Liver (tissue), 8 donors: ENCODE measurements at regions not wholly inside any gene's neighbourhood (a gene's known extent, or its start where the extent isn't known, plus 50 kb on each side); places are given as distances from the start of the nearest gene placed in this dataset.

Experiments
- DNase-seq: peaks from one replicate; pipeline ENCODE4 v3.0.0-alpha.2; 2017; ENCODE audit warnings: low spot score
- H3K27ac ChIP-seq, 2 donors: one replicate each; pipeline ENCODE4 v1.7.0; 2013; ENCODE audit warnings: inconsistent platforms in 2 of 2, low read length in 2 of 2, control low read depth in 1 of 2, low read depth in 1 of 2, mild to moderate bottlenecking in 1 of 2
- H3K27me3 ChIP-seq, 4 donors: one replicate each; pipeline versions ENCODE4 v1.6.1 to v1.7.0; 2013; ENCODE audit warnings: low read length in 3 of 4, inconsistent platforms in 1 of 4, mild to moderate bottlenecking in 1 of 4, moderate library complexity in 1 of 4; ENCODE audit not compliant: control insufficient read depth in 4 of 4, insufficient read depth in 4 of 4
- H3K36me3 ChIP-seq, 4 donors: one replicate each; pipeline versions ENCODE4 v1.6.1 to v1.7.0; 2013; ENCODE audit warnings: low read length in 3 of 4, mild to moderate bottlenecking in 3 of 4, low read depth in 1 of 4, moderate library complexity in 1 of 4; ENCODE audit not compliant: control insufficient read depth in 4 of 4, insufficient read depth in 3 of 4
- H3K4me1 ChIP-seq, 4 donors: one replicate each; pipeline versions ENCODE4 v1.6.1 to v1.7.0; 2013; ENCODE audit warnings: low read length in 3 of 4, mild to moderate bottlenecking in 3 of 4, moderate library complexity in 1 of 4; ENCODE audit not compliant: control insufficient read depth in 4 of 4, insufficient read depth in 4 of 4
- H3K4me3 ChIP-seq, 3 donors: one replicate each; pipeline versions ENCODE4 v1.6.1 to v1.7.0; 2013; ENCODE audit warnings: low read length in 3 of 3, control low read depth in 1 of 3, low read depth in 1 of 3, mild to moderate bottlenecking in 1 of 3
- H3K9ac ChIP-seq, 2 donors: one replicate each; pipeline ENCODE4 v1.7.0; 2013; ENCODE audit warnings: low read length in 2 of 2, mild to moderate bottlenecking in 2 of 2, moderate library complexity in 2 of 2, control low read depth in 1 of 2, low read depth in 1 of 2
- H3K9me3 ChIP-seq, 4 donors: one replicate each; pipeline versions ENCODE4 v1.6.1 to v1.7.0; 2013; ENCODE audit warnings: low read length in 3 of 4; ENCODE audit not compliant: control insufficient read depth in 4 of 4
- EGR1 ChIP-seq, 2 donors: IDR thresholded peaks; 2 replicates each; pipeline ENCODE4 v1.6.1; 2016 to 2018; ENCODE audit warnings: antibody characterized with exemption in 2 of 2, low read depth in 2 of 2
- FOXA1 ChIP-seq: IDR thresholded peaks from 2 replicates; pipeline ENCODE4 v1.6.1; 2016; ENCODE audit warnings: antibody characterized with exemption
- FOXA2 ChIP-seq: IDR thresholded peaks from 2 replicates; pipeline ENCODE4 v1.6.1; 2016; ENCODE audit warnings: antibody characterized with exemption
- GABPA ChIP-seq, 2 donors: IDR thresholded peaks in 1 of 2; conservative IDR thresholded peaks in 1 of 2; 2 replicates each; pipeline ENCODE4 v1.6.1; 2016; ENCODE audit warnings: antibody characterized with exemption in 2 of 2, mild to moderate bottlenecking in 1 of 2, moderate library complexity in 1 of 2
- HNF4A ChIP-seq, 2 donors: conservative IDR thresholded peaks; 2 replicates each; pipeline ENCODE4 v1.6.1; 2016; ENCODE audit warnings: antibody characterized with exemption in 2 of 2, mild to moderate bottlenecking in 2 of 2
- HNF4G ChIP-seq: IDR thresholded peaks from 2 replicates; pipeline ENCODE4 v1.6.1; 2016; ENCODE audit warnings: antibody characterized with exemption
- JUND ChIP-seq, 2 donors: IDR thresholded peaks; 2 replicates each; pipeline ENCODE4 v1.6.1; 2016; ENCODE audit warnings: antibody characterized with exemption in 2 of 2
- NR2F2 ChIP-seq: IDR thresholded peaks from 2 replicates; pipeline ENCODE4 v1.6.1; 2016; ENCODE audit warnings: antibody characterized with exemption
- RAD21 ChIP-seq, 2 donors: IDR thresholded peaks; 2 replicates each; pipeline ENCODE4 v1.6.1; 2016; ENCODE audit warnings: antibody characterized with exemption in 2 of 2, mild to moderate bottlenecking in 2 of 2
- RXRA ChIP-seq, 2 donors: IDR thresholded peaks; 2 replicates each; pipeline ENCODE4 v1.6.1; 2017 to 2018; ENCODE audit warnings: antibody characterized with exemption in 2 of 2, mild to moderate bottlenecking in 1 of 2
- SP1 ChIP-seq: IDR thresholded peaks from 2 replicates; pipeline ENCODE4 v1.6.1; 2018; ENCODE audit warnings: antibody characterized with exemption, mild to moderate bottlenecking
- TAF1 ChIP-seq: conservative IDR thresholded peaks from 2 replicates; pipeline ENCODE4 v1.6.1; 2016; ENCODE audit warnings: antibody characterized with exemption, mild to moderate bottlenecking
- YY1 ChIP-seq: IDR thresholded peaks from 2 replicates; pipeline ENCODE4 v1.6.1; 2016; ENCODE audit warnings: antibody characterized with exemption, mild to moderate bottlenecking
- WGBS: extraction: QIAGEN DNeasy Blood & Tissue Kit; methylation state at CpG from one replicate; pipeline ENCODE4 v1.1.7; 2013; 5-methylcytosine and 5-hydroxymethylcytosine counted together
- TF ChIP-seq, protein P1 (sequence below): fragments of 150-350 bp; IDR thresholded peaks from 2 replicates; pipeline ENCODE4 v1.5.1; 2017; ENCODE audit warnings: improper control_type of control experiment, low read depth, low read length; ENCODE audit not compliant: missing input control
- TF ChIP-seq, protein P2 (sequence below): IDR thresholded peaks from 2 replicates; pipeline ENCODE4 v1.6.1; 2016; ENCODE audit warnings: antibody characterized with exemption
- TF ChIP-seq, protein P3 (sequence below): IDR thresholded peaks from 2 replicates; pipeline ENCODE4 v1.6.1; 2016; ENCODE audit warnings: antibody characterized with exemption
- TF ChIP-seq, protein P4 (sequence below): IDR thresholded peaks from 2 replicates; pipeline ENCODE4 v1.6.1; 2016; ENCODE audit warnings: antibody characterized with exemption
- TF ChIP-seq, protein P5 (sequence below): IDR thresholded peaks from 2 replicates; pipeline ENCODE4 v1.6.1; 2016; ENCODE audit warnings: antibody characterized with exemption, mild to moderate bottlenecking
- donor health status: healthy.
- donor health status: healthy.
- donor health status: healthy.
- donor health status: healthy.
- donor health status: healthy.

DNA sequence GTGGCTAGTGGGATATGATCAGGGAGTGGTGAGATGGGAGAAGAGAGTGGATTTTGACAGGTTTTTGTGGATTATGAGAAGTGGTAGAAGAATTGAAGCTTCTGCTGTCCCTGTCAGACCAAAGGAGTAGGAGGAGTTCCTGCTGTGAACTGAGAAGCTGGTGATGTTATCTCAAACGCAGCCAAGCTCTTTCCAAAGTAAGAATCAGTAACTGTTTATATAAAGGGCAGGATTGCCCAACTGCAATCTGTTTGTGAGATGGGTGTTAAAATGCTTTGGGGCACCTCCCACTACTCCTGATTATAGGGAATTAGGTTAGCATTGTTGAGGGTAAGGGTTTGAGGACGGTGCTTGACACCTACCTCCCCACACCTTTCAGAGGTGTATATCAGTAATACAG is 60.5 kb upstream of the USP25 start:
- no peak for DNase-seq
- 25% methylated on average over 2 of the region's 2 CpGs for WGBS
- H3K9me3 ChIP-seq: no peaks in the 10 kb centered on the region
- peaks cover 0 to 1% (median 0%) of the 10 kb centered on the region in 4 donors for H3K4me1 ChIP-seq
- no peak overlapping the region for H3K4me3 ChIP-seq
- TF ChIP-seq HNF4G: no peak
- TF ChIP-seq SP1: no peak
- TF ChIP-seq JUND (IDR thresholded peaks at IDR 0.05): no peak
- no peak for TF ChIP-seq RXRA (IDR thresholded peaks at IDR 0.05)
- TF ChIP-seq, protein P1, sequence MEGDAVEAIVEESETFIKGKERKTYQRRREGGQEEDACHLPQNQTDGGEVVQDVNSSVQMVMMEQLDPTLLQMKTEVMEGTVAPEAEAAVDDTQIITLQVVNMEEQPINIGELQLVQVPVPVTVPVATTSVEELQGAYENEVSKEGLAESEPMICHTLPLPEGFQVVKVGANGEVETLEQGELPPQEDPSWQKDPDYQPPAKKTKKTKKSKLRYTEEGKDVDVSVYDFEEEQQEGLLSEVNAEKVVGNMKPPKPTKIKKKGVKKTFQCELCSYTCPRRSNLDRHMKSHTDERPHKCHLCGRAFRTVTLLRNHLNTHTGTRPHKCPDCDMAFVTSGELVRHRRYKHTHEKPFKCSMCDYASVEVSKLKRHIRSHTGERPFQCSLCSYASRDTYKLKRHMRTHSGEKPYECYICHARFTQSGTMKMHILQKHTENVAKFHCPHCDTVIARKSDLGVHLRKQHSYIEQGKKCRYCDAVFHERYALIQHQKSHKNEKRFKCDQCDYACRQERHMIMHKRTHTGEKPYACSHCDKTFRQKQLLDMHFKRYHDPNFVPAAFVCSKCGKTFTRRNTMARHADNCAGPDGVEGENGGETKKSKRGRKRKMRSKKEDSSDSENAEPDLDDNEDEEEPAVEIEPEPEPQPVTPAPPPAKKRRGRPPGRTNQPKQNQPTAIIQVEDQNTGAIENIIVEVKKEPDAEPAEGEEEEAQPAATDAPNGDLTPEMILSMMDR: no peak
- TF ChIP-seq, protein P2, sequence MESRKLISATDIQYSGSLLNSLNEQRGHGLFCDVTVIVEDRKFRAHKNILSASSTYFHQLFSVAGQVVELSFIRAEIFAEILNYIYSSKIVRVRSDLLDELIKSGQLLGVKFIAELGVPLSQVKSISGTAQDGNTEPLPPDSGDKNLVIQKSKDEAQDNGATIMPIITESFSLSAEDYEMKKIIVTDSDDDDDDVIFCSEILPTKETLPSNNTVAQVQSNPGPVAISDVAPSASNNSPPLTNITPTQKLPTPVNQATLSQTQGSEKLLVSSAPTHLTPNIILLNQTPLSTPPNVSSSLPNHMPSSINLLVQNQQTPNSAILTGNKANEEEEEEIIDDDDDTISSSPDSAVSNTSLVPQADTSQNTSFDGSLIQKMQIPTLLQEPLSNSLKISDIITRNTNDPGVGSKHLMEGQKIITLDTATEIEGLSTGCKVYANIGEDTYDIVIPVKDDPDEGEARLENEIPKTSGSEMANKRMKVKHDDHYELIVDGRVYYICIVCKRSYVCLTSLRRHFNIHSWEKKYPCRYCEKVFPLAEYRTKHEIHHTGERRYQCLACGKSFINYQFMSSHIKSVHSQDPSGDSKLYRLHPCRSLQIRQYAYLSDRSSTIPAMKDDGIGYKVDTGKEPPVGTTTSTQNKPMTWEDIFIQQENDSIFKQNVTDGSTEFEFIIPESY: no peak
- no peak for TF ChIP-seq GABPA (IDR thresholded peaks at IDR 0.05 in 1 of 2, conservative IDR thresholded peaks at IDR 0.05 in 1 of 2)
- no peak for TF ChIP-seq RAD21 (IDR thresholded peaks at IDR 0.05)
- TF ChIP-seq, protein P3, sequence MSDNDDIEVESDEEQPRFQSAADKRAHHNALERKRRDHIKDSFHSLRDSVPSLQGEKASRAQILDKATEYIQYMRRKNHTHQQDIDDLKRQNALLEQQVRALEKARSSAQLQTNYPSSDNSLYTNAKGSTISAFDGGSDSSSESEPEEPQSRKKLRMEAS: no peak
- no peak for TF ChIP-seq FOXA1
- no peak for TF ChIP-seq FOXA2
- no peak for TF ChIP-seq NR2F2
- no peak for TF ChIP-seq TAF1
- H3K27ac ChIP-seq: no peak overlapping the region
- no peaks in the 10 kb centered on the region for H3K27me3 ChIP-seq
- H3K9ac ChIP-seq: no peak overlapping the region
- no peaks in the 10 kb centered on the region for H3K36me3 ChIP-seq

DNA sequence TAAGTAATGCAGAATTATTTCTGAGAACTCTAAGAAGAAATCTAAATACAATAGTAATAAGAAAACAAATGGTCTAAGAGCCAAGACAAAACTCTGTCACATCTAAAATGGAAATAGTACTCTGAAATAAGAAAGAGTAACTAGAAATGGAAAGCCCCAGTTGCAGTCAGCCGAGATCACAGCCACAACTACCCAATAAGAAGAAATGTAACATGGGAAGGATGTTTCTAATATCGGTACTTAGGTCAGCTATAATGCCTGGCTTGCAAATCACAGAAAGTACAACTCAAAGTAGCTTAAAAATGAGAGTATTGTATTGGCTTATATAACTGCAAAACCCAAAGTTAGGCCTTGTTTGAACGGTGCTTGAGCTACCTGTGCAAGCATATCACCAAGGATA is 58.6 kb upstream of the USP25 start:
- no peak for DNase-seq
- Histone ChIP-seq H3K9me3 (no peaks in the 10 kb centered on the region), H3K36me3 (no peaks in the 10 kb centered on the region), H3K4me1 (peaks cover 0 to 1% (median 0%) of the 10 kb centered on the region in 4 donors), H3K27me3 (no peaks in the 10 kb centered on the region), H3K9ac (no peak overlapping the region), H3K27ac (no peak overlapping the region), H3K4me3 (no peak overlapping the region)
- WGBS: 85% methylated on average over 3 of the region's 3 CpGs
- TF ChIP-seq, protein P2: no peak
- TF ChIP-seq YY1: no peak
- TF ChIP-seq, protein P4, sequence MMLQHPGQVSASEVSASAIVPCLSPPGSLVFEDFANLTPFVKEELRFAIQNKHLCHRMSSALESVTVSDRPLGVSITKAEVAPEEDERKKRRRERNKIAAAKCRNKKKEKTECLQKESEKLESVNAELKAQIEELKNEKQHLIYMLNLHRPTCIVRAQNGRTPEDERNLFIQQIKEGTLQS: no peak
- TF ChIP-seq TAF1: no peak
- no peak for TF ChIP-seq JUND (IDR thresholded peaks at IDR 0.05)
- TF ChIP-seq, protein P3: no peak
- no peak for TF ChIP-seq SP1
- TF ChIP-seq RAD21 (IDR thresholded peaks at IDR 0.05): no peak
- no peak for TF ChIP-seq RXRA (IDR thresholded peaks at IDR 0.05)
- TF ChIP-seq HNF4G: no peak
- TF ChIP-seq HNF4A (conservative IDR thresholded peaks at IDR 0.05): no peak
- no peak for TF ChIP-seq NR2F2
- TF ChIP-seq, protein P1: no peak
- no peak for TF ChIP-seq GABPA (IDR thresholded peaks at IDR 0.05 in 1 of 2, conservative IDR thresholded peaks at IDR 0.05 in 1 of 2)
- no peak for TF ChIP-seq FOXA2
- TF ChIP-seq, protein P5, sequence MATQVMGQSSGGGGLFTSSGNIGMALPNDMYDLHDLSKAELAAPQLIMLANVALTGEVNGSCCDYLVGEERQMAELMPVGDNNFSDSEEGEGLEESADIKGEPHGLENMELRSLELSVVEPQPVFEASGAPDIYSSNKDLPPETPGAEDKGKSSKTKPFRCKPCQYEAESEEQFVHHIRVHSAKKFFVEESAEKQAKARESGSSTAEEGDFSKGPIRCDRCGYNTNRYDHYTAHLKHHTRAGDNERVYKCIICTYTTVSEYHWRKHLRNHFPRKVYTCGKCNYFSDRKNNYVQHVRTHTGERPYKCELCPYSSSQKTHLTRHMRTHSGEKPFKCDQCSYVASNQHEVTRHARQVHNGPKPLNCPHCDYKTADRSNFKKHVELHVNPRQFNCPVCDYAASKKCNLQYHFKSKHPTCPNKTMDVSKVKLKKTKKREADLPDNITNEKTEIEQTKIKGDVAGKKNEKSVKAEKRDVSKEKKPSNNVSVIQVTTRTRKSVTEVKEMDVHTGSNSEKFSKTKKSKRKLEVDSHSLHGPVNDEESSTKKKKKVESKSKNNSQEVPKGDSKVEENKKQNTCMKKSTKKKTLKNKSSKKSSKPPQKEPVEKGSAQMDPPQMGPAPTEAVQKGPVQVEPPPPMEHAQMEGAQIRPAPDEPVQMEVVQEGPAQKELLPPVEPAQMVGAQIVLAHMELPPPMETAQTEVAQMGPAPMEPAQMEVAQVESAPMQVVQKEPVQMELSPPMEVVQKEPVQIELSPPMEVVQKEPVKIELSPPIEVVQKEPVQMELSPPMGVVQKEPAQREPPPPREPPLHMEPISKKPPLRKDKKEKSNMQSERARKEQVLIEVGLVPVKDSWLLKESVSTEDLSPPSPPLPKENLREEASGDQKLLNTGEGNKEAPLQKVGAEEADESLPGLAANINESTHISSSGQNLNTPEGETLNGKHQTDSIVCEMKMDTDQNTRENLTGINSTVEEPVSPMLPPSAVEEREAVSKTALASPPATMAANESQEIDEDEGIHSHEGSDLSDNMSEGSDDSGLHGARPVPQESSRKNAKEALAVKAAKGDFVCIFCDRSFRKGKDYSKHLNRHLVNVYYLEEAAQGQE: no peak
- no peak for TF ChIP-seq EGR1 (IDR thresholded peaks at IDR 0.05; ENCODE audit: low read depth in 2 of 2)
- TF ChIP-seq FOXA1: no peak
